ENCODE measurements at regions not wholly inside any gene's neighbourhood (a gene's known extent, or its start where the extent isn't known, plus 50 kb on each side); places are given as distances from the start of the nearest gene placed in this dataset.
"Not testable (repeated sequence)": the region's sequence is repeated elsewhere in the genome, so short reads cannot be mapped to it uniquely, and the experiment has no call there.

DNA sequence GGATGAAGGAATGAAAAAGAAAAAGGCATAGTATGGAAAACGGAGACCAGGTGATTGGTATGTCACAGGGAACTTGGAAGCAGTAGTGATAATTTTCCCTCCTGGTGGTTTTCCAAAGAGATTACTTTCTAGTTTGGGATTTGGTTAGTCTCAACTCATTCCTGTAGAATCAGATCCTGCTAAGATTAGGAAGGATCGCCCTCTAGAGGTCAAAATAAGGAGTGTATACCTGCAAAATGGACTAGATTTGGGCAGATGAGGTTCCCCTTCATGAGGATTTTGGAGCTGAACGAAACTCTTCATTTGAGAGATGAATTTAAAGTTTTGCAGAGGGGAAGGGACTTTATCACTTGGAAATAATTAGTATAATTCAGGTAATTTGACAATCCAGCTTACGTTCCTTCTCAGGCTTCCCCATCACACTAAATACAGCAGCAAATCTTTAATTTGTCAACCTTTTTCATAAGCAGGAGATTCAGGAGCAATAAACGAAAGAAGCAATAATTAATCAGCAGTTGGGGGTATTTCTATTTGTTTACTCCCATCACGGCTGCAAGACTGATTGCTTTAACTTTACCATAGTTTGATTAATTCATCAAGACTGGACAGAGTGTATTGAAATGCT, 65.2 kb downstream of the CCDC195 start:
- H3K4me3 ChIP-seq = no peak overlapping the region
- peak; percentile 81 for ATAC-seq
- H3K36me3 ChIP-seq = no peaks in the 10 kb centered on the region
- TF ChIP-seq, protein P1, sequence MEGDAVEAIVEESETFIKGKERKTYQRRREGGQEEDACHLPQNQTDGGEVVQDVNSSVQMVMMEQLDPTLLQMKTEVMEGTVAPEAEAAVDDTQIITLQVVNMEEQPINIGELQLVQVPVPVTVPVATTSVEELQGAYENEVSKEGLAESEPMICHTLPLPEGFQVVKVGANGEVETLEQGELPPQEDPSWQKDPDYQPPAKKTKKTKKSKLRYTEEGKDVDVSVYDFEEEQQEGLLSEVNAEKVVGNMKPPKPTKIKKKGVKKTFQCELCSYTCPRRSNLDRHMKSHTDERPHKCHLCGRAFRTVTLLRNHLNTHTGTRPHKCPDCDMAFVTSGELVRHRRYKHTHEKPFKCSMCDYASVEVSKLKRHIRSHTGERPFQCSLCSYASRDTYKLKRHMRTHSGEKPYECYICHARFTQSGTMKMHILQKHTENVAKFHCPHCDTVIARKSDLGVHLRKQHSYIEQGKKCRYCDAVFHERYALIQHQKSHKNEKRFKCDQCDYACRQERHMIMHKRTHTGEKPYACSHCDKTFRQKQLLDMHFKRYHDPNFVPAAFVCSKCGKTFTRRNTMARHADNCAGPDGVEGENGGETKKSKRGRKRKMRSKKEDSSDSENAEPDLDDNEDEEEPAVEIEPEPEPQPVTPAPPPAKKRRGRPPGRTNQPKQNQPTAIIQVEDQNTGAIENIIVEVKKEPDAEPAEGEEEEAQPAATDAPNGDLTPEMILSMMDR (IDR thresholded peaks at IDR 0.05) = peak; percentile 85
- H3K27me3 ChIP-seq = no peaks in the 10 kb centered on the region
- no peaks in the 10 kb centered on the region for H3K9me3 ChIP-seq
- no peak overlapping the region for H3K27ac ChIP-seq
- no peak for DNase-seq
- intact Hi-C loops (cut with DNase I) = loop anchor here (10.0 kb wide), 1 partner anchor 286 kb away; no protein-coding TSS in a partner anchor
- H3K4me1 ChIP-seq = no peaks in the 10 kb centered on the region

DNA sequence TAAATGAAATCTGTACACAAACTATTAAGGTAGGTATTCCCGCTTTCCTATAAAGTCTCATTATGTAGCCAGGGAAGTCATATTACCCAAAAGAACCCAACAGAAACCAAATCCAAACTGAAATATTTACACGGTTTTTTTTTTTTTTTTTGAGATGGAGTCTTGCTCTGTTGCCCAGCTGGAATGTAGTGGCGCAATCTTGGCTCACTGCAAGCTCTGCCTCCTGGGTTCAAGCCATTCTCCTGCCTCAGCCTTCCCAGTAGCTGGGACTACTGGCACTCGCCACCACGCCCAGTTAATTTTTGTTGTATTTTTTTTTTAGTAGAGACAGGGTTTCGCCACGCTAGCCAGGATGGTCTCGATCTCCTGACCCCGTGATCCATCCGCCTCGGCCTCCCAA, 62.5 kb upstream of the CUL3 start:
- DNase-seq; H3K9me3 ChIP-seq; H3K4me3 ChIP-seq; H3K27ac ChIP-seq; H3K4me1 ChIP-seq; H3K36me3 ChIP-seq; ATAC-seq; H3K27me3 ChIP-seq; intact Hi-C loops (cut with DNase I): not testable (repeated sequence)

DNA sequence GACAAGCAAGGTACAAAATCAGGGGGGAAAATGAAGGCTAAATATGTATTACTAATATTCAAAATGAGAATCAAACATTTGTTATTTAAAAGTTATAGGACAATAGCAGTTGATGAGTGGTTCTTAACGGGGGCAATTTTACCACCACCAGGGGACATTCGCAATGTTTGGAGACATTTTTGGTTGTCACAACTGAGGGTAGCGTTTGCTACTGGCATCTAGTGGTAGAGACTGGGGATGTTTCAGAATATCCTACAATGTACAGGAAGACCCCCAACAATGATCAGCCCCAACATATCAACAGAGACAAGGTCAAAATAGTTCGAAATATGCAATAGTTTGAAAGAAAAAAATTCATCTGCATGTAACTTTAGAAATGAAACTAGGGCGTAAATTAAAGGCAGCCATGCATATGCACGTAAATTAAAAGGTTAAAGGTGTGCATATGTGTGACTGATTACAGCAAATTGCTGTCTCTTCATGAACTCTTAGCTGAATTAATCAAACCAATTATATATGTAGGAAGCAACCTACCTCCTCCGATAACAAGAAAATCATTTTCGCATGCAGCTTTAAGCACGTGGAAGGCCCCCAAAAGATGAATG, 61.2 kb upstream of the CUL3 start:
- Histone ChIP-seq H3K9me3 (no peaks in the 10 kb centered on the region), H3K27ac (no peak overlapping the region), H3K4me1 (no peaks in the 10 kb centered on the region), H3K27me3 (no peaks in the 10 kb centered on the region), H3K4me3 (no peak overlapping the region), H3K36me3 (no peaks in the 10 kb centered on the region)
- intact Hi-C loops (cut with DNase I) = no loop called here
- DNase-seq (no peak), ATAC-seq (peak; percentile 43)
- TF ChIP-seq, protein P1 (IDR thresholded peaks at IDR 0.05) = peak; percentile 50

GRCh38 chr2:224645722-224646121, 60.6 kb upstream of the CUL3 start:
- intact Hi-C loops (cut with DNase I) = no loop called here
- Histone ChIP-seq H3K9me3 (no peaks in the 10 kb centered on the region), H3K36me3 (no peaks in the 10 kb centered on the region), H3K27me3 (no peaks in the 10 kb centered on the region), H3K27ac (no peak overlapping the region), H3K4me3 (no peak overlapping the region), H3K4me1 (no peaks in the 10 kb centered on the region)
- DNase-seq (no peak), ATAC-seq (no peak)
- TF ChIP-seq, protein P1 (IDR thresholded peaks at IDR 0.05) = no peak

DNA sequence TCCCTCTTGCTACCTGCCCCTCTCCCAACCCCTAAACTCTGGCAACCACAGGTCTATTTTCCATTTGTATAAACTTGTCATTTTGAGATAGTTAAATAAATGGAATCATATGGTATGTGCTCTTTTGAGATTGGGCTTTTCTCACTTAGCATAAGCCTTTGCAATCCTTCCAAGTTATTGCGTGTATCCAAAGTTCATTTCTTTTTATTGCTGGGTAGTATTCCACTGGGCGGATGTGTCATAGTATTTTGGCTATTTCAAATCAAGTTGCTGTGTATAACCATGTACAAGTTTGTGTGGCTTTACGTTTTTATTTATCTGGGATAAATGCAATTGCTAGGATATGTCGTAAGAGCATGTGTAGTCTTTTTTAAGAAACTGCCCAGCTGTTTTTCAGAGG, 55.5 kb upstream of the CUL3 start:
- Histone ChIP-seq H3K4me3 (no peak overlapping the region), H3K9me3 (no peaks in the 10 kb centered on the region), H3K4me1 (no peaks in the 10 kb centered on the region), H3K36me3 (no peaks in the 10 kb centered on the region), H3K27ac (no peak overlapping the region), H3K27me3 (no peaks in the 10 kb centered on the region)
- ATAC-seq = no peak
- no peak for DNase-seq
- TF ChIP-seq, protein P1 (IDR thresholded peaks at IDR 0.05) = no peak
- intact Hi-C loops (cut with DNase I) = no loop called here

DNA sequence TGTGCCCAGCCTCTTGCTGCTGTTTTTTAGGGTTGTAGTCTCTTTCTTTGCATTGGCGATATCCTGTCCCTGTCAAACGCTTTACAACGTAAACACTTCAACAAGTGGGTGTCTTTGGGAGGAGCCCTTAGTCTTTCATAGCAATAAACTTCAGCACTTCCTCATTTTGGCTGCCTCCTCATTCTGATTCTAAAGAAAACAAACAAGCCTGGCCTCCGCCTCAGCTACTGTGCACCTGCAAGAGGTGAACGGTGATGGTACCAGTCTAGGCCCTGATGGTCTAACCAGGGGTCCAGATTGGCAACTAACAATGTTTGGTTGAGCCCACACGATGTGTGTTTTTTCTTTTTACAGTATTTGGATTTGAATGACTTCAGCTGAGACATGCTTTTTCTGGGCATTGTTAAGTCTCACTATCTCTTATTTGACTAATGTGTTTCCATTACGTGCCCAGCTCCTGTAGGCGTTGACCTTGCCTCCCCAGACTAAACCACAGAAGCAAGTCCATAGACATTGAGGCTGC, 53.2 kb upstream of the CUL3 start:
- H3K27me3 ChIP-seq = no peaks in the 10 kb centered on the region
- TF ChIP-seq, protein P1 (IDR thresholded peaks at IDR 0.05) = no peak
- intact Hi-C loops (cut with DNase I) = no loop called here
- no peaks in the 10 kb centered on the region for H3K4me1 ChIP-seq
- DNase-seq (no peak), ATAC-seq (peak; percentile 67)
- no peaks in the 10 kb centered on the region for H3K36me3 ChIP-seq
- H3K27ac ChIP-seq = no peak overlapping the region
- H3K4me3 ChIP-seq = no peak overlapping the region
- no peaks in the 10 kb centered on the region for H3K9me3 ChIP-seq

Data from upper lobe of right lung (tissue), 1 donor.